HFF-Myc (cell line): ENCODE measurements at regions not wholly inside any gene's neighbourhood (a gene's known extent, or its start where the extent isn't known, plus 50 kb on each side); places are given as distances from the start of the nearest gene placed in this dataset.

ENCODE experiments used
- DNase-seq: peaks from one replicate; pipeline ENCODE4 v3.0.0-alpha.2; 2011; ENCODE audit warnings: low read depth; ENCODE audit errors: extremely low read depth
- H3K4me3 ChIP-seq: replicated peaks from 2 replicates; pipeline ENCODE4 v1.5.1; 2011; ENCODE audit warnings: low read depth, mild to moderate bottlenecking, control low read depth, low read length
- TF ChIP-seq, protein P1 (sequence below): IDR thresholded peaks from 2 replicates; pipeline ENCODE4 v1.5.1; 2012; ENCODE audit warnings: mild to moderate bottlenecking, low read depth, low read length, control low read depth; ENCODE audit errors: missing control alignments

DNA sequence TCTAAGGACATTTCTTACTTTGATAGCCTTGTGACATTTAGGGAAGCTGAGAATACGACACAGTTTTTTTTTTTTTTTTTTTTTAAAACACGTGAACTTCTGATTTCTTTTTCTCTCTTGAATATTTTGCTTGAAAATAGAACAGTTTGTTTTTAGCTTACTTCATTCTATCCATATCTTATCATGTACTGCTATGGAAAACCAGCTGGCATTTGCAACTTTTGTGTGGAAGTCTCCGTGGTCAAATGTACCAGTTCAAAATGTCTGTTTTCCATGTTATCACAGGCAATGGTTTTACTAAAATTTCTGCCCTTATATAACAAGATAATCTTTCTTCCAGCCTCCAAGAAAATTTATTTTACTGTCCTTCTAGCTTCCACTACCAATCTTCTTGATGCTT is 821.6 kb downstream of the DNAJB9 start:
- H3K4me3 ChIP-seq = no peak overlapping the region
- DNase-seq = no peak
- TF ChIP-seq, protein P1, sequence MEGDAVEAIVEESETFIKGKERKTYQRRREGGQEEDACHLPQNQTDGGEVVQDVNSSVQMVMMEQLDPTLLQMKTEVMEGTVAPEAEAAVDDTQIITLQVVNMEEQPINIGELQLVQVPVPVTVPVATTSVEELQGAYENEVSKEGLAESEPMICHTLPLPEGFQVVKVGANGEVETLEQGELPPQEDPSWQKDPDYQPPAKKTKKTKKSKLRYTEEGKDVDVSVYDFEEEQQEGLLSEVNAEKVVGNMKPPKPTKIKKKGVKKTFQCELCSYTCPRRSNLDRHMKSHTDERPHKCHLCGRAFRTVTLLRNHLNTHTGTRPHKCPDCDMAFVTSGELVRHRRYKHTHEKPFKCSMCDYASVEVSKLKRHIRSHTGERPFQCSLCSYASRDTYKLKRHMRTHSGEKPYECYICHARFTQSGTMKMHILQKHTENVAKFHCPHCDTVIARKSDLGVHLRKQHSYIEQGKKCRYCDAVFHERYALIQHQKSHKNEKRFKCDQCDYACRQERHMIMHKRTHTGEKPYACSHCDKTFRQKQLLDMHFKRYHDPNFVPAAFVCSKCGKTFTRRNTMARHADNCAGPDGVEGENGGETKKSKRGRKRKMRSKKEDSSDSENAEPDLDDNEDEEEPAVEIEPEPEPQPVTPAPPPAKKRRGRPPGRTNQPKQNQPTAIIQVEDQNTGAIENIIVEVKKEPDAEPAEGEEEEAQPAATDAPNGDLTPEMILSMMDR = no peak

DNA sequence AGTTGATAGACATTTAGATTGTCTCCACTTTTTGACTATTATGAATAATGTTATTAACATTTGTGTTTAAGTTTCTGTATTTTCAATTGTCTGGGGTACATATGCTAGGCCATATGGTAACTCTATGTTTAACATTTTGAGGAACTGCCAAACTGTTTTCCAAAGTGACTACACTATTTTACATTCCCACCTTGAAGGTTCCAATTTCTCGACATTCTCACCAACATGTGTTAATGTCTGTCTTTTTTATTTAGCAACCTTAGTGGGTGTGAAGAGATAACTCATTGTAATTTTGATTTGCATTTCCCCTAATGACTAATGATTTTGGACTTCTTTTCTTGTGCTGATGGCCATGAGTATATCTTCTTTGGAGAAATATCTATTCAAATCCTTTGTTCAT is 832.4 kb downstream of the DNAJB9 start:
- DNase-seq = no peak
- TF ChIP-seq, protein P1 = no peak
- H3K4me3 ChIP-seq = no peak overlapping the region

DNA sequence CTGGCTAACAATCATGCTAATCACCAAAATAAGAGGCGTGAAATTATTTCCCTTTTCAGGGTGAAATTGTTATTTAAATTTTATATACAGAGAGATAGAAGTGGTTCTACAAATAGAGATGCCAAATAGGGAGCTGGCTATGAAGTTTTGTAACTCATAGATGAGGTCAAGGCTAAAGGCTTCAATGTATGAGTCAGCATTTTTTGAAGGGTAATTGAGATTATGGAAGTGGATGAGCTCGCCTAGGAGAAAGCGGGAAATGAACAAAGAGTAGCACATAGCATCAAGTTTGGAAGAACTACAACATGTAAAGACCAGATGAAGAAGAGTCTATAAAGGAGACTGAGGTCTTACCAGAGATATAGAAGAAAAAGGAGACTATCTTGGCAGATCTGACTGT is 838.1 kb downstream of the DNAJB9 start:
- no peak for DNase-seq
- H3K4me3 ChIP-seq = no peak overlapping the region
- TF ChIP-seq, protein P1 = no peak

DNA sequence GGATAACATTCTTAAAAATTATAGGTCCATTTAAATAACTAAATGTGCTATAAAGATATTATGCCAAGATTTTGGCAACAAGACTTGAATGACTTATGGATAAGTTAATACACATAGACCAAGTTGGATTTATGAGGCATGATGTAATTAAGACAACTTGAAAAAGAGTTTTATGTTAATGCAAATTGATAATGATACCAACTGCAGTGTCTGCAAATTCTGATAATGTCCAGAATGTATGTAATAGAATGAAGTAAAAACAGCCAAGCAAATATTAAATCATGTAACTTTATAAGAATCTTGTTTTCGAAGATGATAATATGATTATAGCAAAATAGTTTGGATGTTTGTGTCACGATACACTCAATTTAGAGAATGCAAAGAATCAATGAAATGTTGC is 868.3 kb downstream of the DNAJB9 start:
- H3K4me3 ChIP-seq = no peak overlapping the region
- no peak for DNase-seq
- TF ChIP-seq, protein P1 = no peak

- no peak for DNase-seq
- TF ChIP-seq, protein P1 = no peak
- no peak overlapping the region for H3K4me3 ChIP-seq
Observed at GRCh38 chr7:109449760-109450159, 880.1 kb downstream of the DNAJB9 start.

DNA sequence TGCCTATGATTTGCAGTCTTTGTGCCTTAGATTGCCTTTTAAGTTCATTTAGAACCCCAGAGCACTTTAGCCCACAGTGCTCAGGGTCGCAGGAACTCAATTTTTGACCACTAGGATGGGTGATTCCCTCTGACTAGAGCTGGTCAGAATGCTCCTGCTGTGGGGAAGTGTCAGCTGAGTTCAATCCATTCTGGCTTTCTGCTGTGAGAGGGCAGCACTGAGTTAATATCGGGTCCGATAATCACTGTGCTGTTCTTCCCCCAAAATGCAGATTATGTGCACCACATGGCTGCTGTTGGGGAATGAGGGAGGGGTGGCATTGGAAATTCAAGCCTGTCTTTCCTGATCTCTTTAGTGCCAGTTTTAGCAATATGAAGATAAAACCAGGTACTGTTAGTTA is 886.4 kb downstream of the DNAJB9 start:
- H3K4me3 ChIP-seq = no peak overlapping the region
- no peak for DNase-seq

GRCh38 chr7:109460296-109460695 is 890.6 kb downstream of the DNAJB9 start:
- no peak overlapping the region for H3K4me3 ChIP-seq
- DNase-seq = no peak
- TF ChIP-seq, protein P1 = no peak

More for the DNA sequence above, 886.4 kb downstream of the DNAJB9 start:
- TF ChIP-seq, protein P1 = no peak
